K562 (cell line): ENCODE measurements at regions not wholly inside any gene's neighbourhood (a gene's known extent, or its start where the extent isn't known, plus 50 kb on each side); places are given as distances from the start of the nearest gene placed in this dataset.

Source experiments
- ATF1 ChIP-seq, 2 experiments: fragments of 450-650 bp in 1 of 2; IDR thresholded peaks; 2 replicates each; pipeline ENCODE4 v1.6.1; 2016; ENCODE audit warnings: missing compliant biosample characterization in 1 of 2, missing genetic modification characterization in 1 of 2
- EHMT2 ChIP-seq: fragments of 450-650 bp; IDR thresholded peaks from 2 replicates; pipeline ENCODE4 v1.6.1; 2018; ENCODE audit warnings: antibody characterized with exemption
- JUN ChIP-seq, 2 experiments: sonication (generic) in 1 of 2; formaldehyde crosslinking in 1 of 2; IDR thresholded peaks; 2 replicates each; pipeline versions ENCODE4 v1.6.1 to v1.8.0; 2012 to 2022; ENCODE audit warnings: borderline replicate concordance in 2 of 2, mild to moderate bottlenecking in 2 of 2, improper control_type of control experiment in 1 of 2, low read depth in 1 of 2, low read length in 1 of 2, missing genetic modification reagents in 1 of 2
- JUND ChIP-seq, 2 experiments: IDR thresholded peaks; 2 replicates in 1 of 2; 3 replicates in 1 of 2; pipeline ENCODE4 v1.6.1; 2011; ENCODE audit warnings: borderline replicate concordance in 2 of 2, low read depth in 2 of 2, low read length in 2 of 2, improper control_type of control experiment in 1 of 2, missing biosample characterization in 1 of 2, missing genetic modification characterization in 1 of 2, missing genetic modification reagents in 1 of 2
- L3MBTL2 ChIP-seq: fragments of 450-650 bp; IDR thresholded peaks from 2 replicates; pipeline ENCODE4 v1.6.1; 2016; ENCODE audit warnings: mild to moderate bottlenecking, moderate library complexity
- NRF1 ChIP-seq, 2 experiments: fragments of 450-650 bp; IDR thresholded peaks in 1 of 2; conservative IDR thresholded peaks in 1 of 2; 2 replicates each; pipeline ENCODE4 v1.6.1; 2014; ENCODE audit warnings: mild to moderate bottlenecking in 2 of 2
- POLR2G ChIP-seq: fragments of 200-400 bp; formaldehyde crosslinking; IDR thresholded peaks from 2 replicates; pipeline ENCODE4 v1.6.1; 2017; ENCODE audit warnings: low read depth, mild to moderate bottlenecking, antibody characterized with exemption, low read length, moderate library complexity
- TOE1 ChIP-seq, 2 experiments: fragments of 450-650 bp in 1 of 2; sonication (generic) in 1 of 2; formaldehyde crosslinking in 1 of 2; IDR thresholded peaks; 2 replicates each; pipeline versions ENCODE4 v1.7.1 to v1.8.0; 2016 to 2022; ENCODE audit warnings: borderline replicate concordance in 2 of 2, mild to moderate bottlenecking in 2 of 2, antibody characterized with exemption in 1 of 2, inconsistent platforms in 1 of 2, low read depth in 1 of 2, missing genetic modification reagents in 1 of 2, moderate library complexity in 1 of 2
- TRIM24 ChIP-seq, 2 experiments: fragments of 450-650 bp; IDR thresholded peaks; 2 replicates each; pipeline ENCODE4 v1.6.1; 2016
- TF ChIP-seq, protein P1 (sequence below), 2 experiments: fragments of 450-650 bp; IDR thresholded peaks; 2 replicates each; pipeline ENCODE4 v1.6.1; 2016; ENCODE audit warnings: mild to moderate bottlenecking in 2 of 2, borderline replicate concordance in 1 of 2, low read depth in 1 of 2, moderate library complexity in 1 of 2
- TF ChIP-seq, protein P2 (sequence below), 2 experiments: IDR thresholded peaks in 1 of 2; conservative IDR thresholded peaks in 1 of 2; 2 replicates each; pipeline ENCODE4 v1.6.1; 2016; ENCODE audit warnings: low read depth in 2 of 2, mild to moderate bottlenecking in 1 of 2, missing compliant biosample characterization in 1 of 2, missing genetic modification characterization in 1 of 2, moderate library complexity in 1 of 2
- TF ChIP-seq, protein P3 (sequence below): fragments of 450-650 bp; IDR thresholded peaks from 2 replicates; pipeline ENCODE4 v1.6.1; 2016

GRCh38 chr17:33942414-33942813 lies 312.7 kb upstream of the CCL2 start (continued):
- TF ChIP-seq, protein P1, sequence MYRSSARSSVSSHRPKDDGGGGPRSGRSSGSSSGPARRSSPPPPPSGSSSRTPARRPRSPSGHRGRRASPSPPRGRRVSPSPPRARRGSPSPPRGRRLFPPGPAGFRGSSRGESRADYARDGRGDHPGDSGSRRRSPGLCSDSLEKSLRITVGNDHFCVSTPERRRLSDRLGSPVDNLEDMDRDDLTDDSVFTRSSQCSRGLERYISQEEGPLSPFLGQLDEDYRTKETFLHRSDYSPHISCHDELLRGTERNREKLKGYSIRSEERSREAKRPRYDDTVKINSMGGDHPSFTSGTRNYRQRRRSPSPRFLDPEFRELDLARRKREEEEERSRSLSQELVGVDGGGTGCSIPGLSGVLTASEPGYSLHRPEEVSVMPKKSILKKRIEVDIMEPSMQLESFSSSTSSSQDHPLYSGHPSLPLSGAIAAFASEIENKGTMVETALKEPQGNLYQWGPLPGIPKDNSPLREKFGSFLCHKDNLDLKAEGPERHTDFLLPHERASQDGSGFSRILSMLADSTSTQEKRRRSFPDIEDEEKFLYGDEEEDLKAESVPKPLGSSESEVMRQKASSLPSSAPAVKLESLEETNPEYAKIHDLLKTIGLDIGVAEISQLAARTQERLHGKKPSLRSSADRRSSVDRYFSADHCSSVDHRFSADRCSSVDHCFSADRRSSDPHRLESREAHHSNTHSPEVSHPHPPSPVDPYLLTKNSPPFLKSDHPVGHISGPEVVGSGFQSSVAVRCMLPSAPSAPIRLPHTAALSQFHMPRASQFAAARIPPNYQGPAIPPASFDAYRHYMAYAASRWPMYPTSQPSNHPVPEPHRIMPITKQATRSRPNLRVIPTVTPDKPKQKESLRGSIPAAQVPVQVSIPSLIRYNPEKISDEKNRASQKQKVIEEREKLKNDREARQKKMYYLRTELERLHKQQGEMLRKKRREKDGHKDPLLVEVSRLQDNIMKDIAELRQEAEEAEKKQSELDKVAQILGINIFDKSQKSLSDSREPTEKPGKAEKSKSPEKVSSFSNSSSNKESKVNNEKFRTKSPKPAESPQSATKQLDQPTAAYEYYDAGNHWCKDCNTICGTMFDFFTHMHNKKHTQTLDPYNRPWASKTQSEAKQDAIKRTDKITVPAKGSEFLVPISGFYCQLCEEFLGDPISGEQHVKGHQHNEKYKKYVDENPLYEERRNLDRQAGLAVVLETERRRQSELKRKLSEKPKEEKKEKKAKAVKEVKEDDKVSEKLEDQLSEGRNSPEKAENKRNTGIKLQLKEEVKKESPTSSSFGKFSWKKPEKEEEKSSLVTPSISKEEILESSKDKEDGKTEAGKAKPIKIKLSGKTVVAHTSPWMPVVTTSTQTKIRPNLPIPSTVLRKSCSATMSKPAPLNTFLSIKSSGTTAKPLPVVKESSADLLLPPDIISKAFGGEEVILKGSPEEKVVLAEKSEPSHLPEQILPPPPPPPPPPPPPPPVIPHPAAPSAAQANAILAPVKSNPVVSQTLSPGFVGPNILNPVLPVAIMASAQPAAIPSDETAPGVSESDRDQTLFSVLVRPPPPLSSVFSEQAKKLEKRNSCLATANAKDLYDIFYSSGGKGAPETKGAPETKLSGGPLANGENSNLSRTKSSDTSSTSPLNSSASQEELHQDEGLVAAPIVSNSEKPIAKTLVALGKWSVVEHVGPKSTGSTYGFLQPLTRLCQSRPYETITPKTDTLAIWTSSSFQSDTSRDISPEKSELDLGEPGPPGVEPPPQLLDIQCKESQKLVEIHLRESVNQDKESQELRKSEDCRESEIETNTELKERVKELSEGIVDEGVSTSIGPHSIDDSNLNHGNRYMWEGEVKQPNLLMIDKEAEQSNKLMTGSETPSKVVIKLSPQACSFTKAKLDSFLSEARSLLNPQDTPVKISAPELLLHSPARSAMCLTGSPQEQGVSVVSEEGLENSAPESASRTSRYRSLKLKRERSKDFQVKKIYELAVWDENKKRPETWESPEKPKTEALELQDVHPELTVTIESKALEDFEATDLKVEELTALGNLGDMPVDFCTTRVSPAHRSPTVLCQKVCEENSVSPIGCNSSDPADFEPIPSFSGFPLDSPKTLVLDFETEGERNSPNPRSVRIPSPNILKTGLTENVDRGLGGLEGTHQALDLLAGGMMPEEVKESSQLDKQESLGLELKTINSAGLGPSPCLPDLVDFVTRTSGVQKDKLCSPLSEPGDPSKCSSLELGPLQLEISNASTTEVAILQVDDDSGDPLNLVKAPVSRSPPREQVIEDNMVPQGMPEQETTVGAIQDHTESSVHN (IDR thresholded peaks at IDR 0.05; ENCODE audit: borderline replicate concordance in 1 of 2, low read depth in 1 of 2), result 0 out of 4 replicates have a peak, but pooled peaks of 1 of the 2 experiments have one; percentile 38
- TF ChIP-seq EHMT2 (0 out of 2 replicates have a peak, but pooled peaks have one; percentile 30), TRIM24 (IDR thresholded peaks at IDR 0.05) (peak in 1 of 2 experiments; percentile 46; a peak in 1 of 4 replicates), TOE1 (IDR thresholded peaks at IDR 0.05; ENCODE audit: borderline replicate concordance) (no peak), TOE1 (CRISPR knock-in tag; IDR thresholded peaks at IDR 0.05; ENCODE audit: borderline replicate concordance, low read depth) (no peak), L3MBTL2 (peak; percentile 39; the same call in 1 of the 2 replicates), JUND (IDR thresholded peaks at IDR 0.05; ENCODE audit: borderline replicate concordance, low read depth, low read length) (peak; percentile 100), JUND (tag; IDR thresholded peaks at IDR 0.05; ENCODE audit: borderline replicate concordance, low read depth, low read length) (peak; percentile 100), ATF1 (CRISPR knock-in tag; IDR thresholded peaks at IDR 0.05) (no peak), ATF1 (tag; IDR thresholded peaks at IDR 0.05) (peak; percentile 80), JUN (IDR thresholded peaks at IDR 0.05; ENCODE audit: borderline replicate concordance, low read depth, low read length) (peak; percentile 99), JUN (CRISPR knock-in tag; IDR thresholded peaks at IDR 0.05; ENCODE audit: borderline replicate concordance) (no peak), NRF1 (conservative IDR thresholded peaks at IDR 0.05 in 1 of 2, IDR thresholded peaks at IDR 0.05 in 1 of 2) (peak; percentile 19 to 46; a peak in 2 of 4 replicates), POLR2G (no peak)
- TF ChIP-seq, protein P2, sequence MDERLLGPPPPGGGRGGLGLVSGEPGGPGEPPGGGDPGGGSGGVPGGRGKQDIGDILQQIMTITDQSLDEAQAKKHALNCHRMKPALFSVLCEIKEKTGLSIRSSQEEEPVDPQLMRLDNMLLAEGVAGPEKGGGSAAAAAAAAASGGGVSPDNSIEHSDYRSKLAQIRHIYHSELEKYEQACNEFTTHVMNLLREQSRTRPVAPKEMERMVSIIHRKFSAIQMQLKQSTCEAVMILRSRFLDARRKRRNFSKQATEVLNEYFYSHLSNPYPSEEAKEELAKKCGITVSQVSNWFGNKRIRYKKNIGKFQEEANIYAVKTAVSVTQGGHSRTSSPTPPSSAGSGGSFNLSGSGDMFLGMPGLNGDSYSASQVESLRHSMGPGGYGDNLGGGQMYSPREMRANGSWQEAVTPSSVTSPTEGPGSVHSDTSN (CRISPR knock-in tag; IDR thresholded peaks at IDR 0.05; ENCODE audit: low read depth), result peak; percentile 93
- TF ChIP-seq, protein P2 (tag; conservative IDR thresholded peaks at IDR 0.05; ENCODE audit: low read depth), result peak; percentile 100
- TF ChIP-seq, protein P3, sequence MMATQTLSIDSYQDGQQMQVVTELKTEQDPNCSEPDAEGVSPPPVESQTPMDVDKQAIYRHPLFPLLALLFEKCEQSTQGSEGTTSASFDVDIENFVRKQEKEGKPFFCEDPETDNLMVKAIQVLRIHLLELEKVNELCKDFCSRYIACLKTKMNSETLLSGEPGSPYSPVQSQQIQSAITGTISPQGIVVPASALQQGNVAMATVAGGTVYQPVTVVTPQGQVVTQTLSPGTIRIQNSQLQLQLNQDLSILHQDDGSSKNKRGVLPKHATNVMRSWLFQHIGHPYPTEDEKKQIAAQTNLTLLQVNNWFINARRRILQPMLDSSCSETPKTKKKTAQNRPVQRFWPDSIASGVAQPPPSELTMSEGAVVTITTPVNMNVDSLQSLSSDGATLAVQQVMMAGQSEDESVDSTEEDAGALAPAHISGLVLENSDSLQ, result peak; percentile 98
